ENCODE measurements at regions not wholly inside any gene's neighbourhood (a gene's known extent, or its start where the extent isn't known, plus 50 kb on each side); places are given as distances from the start of the nearest gene placed in this dataset.

DNA sequence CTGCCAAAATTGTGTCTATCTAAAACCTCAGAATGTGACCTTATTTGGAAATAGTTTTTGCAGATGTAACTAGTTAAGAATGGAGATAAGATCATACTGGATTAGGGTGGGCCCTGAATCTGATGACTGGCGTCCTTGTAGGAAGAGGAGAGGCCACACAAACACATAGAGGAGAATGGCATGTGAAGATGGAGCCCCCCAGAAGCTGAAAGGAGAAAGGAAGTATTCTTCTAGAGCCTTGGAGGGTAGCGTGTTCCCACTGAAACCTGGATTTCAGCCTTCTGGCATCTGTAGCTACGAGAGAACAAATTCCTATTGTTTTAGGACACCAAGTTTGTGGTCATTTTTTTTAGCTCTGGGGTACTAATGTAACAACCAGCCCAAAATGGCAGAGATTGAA, 423.0 kb upstream of the TPM1 start:
- no peak for DNase-seq

- DNase-seq = no peak
These were observed 419.8 kb upstream of the TPM1 start for GRCh38 chr15:62622775-62623174.

DNA sequence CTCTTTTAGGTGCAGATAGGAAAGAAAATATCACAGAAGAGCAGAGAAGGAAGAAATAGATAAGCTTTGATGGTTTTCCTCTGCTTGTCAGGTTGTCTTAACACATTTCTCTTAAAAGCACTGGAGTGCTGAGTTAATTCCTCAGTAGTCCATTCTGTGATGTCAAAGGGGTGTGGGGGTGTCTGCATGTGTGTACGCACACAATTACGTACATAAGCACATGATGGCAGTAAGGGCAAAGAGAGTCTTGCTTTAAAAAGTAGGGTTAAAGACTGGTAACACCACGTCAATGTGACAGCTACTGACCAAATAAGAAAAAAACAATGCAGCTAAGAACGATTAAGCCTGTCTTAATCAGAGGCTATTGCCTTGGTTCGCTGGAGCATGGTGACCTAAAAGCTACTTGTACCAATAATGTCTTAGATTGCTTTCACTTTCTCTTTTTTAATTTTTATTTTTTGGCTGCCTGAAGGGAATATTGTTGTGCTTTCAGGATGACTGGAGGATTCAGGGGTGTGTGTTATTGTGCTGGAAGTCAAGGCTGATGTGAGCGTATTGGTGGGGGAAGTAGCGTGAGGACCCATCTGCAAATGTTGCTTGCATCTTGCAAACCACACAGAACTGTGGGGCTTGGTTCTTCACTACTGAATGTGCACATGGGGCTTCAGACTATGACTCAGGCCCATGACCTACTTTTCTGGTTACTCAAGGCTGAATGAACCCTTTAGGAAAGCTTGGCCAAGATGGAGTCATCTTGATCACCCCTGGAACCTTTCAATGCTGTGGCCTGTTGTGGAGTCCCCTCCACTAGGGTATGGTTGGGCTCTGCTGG, 417.8 kb upstream of the TPM1 start:
- no peak for DNase-seq

DNA sequence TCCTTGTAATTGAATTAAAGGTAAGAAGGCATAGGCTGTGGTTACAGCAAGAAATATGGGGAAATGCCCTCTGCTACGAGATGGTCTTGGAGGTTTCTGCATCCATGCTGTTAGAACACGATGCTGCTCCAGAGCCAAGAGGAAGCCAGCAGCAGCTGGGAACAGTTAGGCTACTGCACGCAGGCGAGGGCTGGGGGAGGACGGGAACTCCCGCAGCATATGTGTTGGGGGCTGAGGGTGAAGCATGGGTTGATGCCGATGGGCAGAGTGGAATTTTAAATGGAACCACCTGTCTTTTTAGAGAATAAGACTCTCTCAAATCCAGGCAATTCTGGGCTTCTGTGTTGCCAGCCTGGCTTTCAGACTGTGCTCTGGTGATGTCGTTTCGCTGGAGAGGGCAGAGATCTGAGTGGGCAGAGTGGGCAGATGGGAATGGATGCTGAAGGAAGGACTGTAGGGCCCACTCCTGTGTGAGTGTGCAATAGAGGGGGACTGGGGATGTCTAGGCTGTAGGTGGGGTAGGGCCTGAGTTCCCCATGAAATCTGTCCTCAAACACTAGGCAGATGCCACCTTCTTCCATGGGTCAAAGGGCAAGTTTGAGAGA, 417.0 kb upstream of the TPM1 start:
- no peak for DNase-seq

DNA sequence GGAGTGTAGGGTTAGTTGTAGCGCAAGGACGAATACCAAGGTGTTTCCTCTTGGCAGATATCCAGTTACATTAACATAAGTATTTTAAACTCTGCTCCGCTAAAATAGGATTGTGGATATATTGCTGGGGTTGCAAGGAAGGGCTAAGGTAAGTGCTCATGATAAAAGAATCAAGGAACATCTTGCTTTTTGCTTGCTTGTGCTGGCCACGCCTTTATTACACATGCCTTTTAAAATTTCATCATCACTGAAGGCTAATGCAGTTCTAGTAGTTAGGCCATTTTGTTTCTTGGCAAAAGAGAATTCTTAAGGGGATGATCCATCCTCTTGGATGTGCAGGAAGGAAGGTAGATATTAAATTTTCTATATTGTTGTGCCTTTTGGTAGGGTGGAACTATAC, 415.6 kb upstream of the TPM1 start:
- no peak for DNase-seq

DNA sequence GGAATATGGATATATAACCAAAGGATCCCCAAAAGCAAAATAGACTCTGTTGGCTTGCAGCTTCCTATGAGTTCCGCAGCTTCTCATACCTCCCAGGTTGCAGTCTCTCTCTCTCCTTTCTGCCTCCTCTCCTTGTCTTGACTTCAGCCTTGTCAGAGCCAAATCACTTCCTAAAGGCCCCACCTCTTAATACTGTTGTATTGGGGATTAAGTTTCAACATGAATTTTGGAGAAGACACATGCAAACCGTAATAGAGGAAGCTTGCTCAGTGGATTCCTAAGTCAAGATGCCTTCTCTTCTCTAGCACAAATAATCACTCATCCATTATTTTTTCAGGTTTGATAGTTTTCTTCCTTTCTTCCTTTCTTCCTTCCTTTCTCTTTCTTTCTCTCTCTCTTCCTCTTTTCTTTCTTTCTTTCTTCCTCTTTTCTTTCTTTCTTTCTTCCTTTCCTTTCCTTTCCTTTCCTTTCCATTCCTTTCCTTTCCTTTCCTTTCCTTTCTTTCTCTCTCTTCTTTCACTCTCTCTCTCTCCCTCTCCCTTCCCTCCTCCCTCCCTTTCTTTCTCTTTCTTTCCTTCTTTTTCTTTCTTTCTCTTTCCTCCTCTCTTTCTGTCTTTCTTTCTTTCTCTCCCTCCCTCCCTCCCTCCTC, 411.3 kb upstream of the TPM1 start:
- DNase-seq = no peak

DNA sequence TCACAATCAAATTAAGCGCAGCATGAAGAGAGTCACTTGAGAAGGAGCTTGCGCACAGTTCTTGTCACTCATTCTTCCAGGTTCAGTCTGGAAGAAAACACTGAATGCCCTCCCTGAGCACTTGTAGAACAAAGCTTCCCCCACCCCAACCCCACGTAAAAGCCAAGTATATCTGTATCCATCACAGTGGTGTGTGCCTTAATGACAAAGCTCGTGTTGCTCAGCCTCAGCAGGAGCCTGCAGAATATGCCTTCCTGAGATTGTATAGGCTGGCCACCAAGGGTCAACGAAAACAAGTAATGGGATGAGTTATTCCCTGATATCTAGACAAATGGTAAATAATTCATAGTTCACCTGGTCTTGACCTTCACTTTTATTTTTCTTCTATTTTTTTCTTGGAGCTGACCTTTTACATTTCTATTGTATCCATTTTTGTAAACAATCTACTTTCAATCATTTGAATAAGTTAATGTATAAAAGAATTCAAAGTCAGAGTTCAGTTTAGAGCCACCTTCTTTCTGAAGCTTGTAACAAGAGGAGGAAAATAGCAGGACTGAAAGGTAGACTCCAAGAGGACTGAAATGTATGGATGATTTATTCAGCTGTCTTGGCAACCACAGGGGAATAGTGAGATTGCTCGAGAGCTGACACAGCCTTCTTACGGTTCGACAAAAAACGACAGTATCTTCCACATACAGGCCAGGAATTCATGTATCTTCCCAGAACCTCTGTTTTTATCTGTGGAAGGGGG, 405.5 kb upstream of the TPM1 start:
- no peak for DNase-seq

GRCh38 chr15:62637574-62637897, 405.0 kb upstream of the TPM1 start:
- no peak for DNase-seq

GRCh38 chr15:62637950-62638619, 404.5 kb upstream of the TPM1 start:
- DNase-seq = no peak

DNA sequence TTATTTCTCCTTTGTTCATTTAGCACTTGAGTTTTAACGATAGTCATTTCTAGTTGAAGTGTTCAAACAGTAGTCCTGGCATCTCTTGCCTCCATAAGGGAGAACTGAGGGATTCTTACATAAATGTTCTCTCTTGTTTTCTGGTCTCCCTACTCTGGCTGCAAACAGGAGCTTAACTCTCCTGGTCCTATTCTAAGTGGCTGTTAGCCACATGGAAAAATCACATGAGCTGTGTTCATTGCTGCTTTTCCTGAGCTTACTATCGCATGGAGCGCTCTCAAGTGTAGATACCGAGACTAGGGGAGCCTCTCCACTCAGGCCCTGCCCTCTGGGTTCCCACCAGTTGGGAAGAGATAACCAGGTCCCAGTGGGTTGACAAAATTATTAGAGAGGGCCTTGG, 403.1 kb upstream of the TPM1 start:
- no peak for DNase-seq

DNA sequence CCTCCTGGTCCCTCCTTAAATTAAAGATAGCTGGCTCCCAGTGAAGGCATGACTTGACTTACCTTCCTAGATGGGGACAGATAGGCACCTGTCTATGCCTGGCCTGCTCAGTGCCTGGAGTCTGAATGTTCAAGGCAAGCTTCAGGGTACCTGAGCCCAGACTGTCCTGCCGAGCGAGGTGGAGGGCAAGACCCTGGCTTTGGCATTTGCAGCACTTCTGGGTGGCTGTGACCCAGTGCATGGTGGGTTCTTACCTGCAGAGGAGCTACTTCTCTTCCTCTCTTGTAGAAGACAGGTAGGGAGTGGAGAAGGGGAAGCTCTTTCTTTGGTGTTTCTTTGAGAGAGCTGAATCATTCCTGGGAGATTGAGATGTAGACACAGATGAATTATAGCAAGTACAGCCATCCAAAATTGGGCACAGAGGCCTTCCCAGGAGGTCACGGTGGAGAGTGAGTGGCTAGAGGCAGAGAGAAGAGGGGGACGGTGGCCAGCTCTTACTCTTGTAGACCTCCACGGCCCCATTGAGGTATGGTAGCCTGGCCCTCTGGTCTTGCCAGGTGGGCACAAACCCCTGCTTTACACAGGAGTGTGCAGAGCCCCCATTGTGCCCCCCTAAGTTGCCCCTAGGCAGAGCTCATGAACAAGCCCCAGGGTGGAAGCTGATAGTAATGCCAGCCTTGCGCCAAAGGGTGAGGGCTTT, 402.5 kb upstream of the TPM1 start:
- no peak for DNase-seq

- no peak for DNase-seq
These were observed 400.7 kb upstream of the TPM1 start for GRCh38 chr15:62641825-62642224.

DNA sequence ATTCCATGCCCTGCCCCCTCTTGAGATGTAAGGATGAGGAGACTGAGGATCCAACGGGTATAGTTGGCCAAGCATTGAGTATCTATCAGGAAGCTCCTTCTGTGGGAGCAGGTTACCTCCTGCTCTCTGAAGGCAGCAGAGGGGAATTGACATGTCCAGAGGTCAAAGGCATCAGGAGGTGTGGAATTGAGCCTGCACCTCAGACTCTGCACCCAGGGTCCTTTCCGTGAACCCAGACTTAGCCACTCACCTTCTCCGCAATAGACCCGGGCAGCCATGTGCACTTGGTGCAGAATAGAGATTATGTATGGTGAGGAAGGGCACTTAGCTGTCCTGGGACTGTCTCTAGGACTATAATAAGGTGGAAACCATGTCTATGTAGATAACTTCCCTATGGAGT, 399.0 kb upstream of the TPM1 start:
- DNase-seq = no peak

- no peak for DNase-seq
These were observed 398.2 kb upstream of the TPM1 start for GRCh38 chr15:62644216-62644888.

GRCh38 chr15:62644889-62645742, 397.4 kb upstream of the TPM1 start:
- no peak for DNase-seq

DNA sequence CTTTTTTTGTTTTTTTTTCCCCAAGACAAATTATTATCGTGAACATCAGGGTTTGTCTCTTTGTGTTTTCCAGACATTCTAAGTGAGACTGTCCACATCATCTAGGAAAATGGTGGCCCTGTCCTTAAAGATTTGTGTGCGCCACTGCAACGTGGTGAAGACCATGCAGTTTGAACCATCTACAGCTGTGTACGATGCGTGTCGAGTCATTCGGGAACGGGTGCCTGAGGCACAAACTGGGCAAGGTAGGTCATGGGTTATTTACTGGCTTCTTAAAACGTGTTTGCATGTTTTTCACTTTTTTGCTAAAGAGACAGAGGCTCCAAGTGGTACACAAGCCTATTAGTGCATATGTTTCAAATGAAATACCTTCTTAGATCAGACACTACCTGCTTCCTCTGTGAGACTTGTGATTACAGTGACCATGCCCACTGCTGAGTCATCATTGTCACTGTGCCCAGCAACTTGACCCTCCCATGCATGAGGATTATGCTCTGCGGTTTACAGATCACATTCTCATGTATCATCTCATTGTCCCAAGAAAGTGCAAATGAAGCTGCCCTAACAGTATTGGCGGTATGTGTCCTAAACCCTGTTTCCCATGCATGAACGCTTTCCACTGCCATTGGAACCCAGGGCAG, 395.2 kb upstream of the TPM1 start:
- peak in 1 of 2 donors; percentile 27 for DNase-seq

- no peak for DNase-seq
These were observed 394.6 kb upstream of the TPM1 start for GRCh38 chr15:62647843-62648505.

DNA sequence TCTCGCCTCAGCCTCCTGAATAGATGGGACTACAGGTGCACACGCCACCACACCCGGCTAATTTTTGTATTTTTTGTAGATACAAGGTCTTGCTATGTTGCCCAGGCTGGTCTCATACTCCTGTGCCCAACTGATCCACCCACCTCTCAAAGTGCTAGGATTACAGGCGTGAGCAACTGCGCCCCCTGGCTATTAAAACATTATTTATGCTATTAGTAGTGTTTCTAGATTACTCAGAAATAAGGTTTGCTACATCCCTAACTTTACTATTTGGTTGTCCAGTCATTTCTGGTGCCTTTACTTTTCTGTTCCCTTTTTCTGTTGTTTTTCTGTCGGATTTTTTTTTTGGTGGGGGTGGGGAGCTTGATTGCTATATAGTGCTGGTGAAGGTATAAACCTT, 393.6 kb upstream of the TPM1 start:
- DNase-seq = no peak

DNA sequence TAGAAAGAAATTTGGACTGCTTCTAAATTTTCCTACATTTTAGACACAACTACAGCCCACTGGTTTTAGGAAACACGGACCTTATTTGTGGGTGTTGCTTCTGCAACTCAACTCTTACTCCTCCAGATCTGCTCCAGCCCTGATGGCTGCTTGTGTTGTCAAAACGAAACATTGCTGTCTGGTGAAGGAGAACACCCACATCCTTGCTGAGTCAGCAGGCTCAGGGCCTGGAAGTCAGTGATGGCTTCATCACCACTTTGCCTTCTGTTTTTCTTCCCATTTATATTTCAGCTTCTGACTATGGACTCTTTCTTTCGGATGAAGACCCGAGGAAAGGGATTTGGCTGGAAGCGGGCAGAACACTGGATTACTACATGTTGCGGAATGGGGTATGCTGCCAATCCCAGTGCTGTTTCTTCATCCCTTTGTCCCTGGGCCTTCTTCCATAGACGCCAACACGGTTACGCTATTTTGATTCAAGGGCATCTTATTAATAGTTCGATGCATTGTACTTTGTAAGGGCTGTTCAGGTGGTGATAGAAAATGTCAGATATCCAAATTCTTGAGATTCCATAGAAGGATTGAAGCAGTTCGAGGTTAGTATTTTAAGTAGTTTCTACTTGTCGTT, 392.6 kb upstream of the TPM1 start:
- DNase-seq = peak in 1 of 2 donors; percentile 3
